HG03103 (cell line): ENCODE measurements at regions not wholly inside any gene's neighbourhood (a gene's known extent, or its start where the extent isn't known, plus 50 kb on each side); places are given as distances from the start of the nearest gene placed in this dataset.

Source experiments
- ATAC-seq: cut with Tn5 transposase; IDR thresholded peaks from one replicate; pipeline ENCODE4 v1.9.1; 2021; ENCODE audit warnings: low read depth; ENCODE audit not compliant: unreplicated experiment

GRCh38 chr12:78473136-78473535 lies 391.4 kb upstream of the SYT1 start:
- ATAC-seq = no peak

GRCh38 chr12:78473561-78473960 lies 391.0 kb upstream of the SYT1 start:
- no peak for ATAC-seq

DNA sequence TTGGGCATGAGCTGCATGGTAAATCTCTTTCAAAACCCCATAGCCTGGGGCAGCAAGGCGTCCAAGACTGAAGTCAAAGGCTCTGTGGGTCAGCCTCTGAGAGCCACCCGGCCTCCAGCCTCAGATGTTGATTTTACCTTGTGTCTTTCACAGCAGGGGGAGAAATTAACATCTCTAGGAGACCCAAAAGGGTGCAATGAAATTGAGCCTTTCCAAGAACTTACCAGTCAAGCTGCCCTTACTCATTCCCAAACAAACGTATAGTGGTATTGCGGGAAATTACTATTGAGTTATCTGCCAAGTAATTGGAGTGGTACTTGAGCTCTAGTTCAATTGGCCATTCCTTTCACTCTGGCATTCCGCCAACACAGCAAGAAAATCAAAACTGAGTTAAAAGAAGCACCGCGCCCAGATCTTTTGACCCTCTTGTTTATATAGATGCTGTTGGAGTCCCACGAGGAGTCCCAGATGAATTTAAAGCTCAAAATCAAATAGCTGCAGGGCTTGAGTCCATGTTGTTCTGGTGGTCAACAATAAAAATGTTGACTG lies 380.7 kb upstream of the SYT1 start:
- ATAC-seq = no peak

GRCh38 chr12:78489990-78490389 lies 374.6 kb upstream of the SYT1 start:
- ATAC-seq = no peak

DNA sequence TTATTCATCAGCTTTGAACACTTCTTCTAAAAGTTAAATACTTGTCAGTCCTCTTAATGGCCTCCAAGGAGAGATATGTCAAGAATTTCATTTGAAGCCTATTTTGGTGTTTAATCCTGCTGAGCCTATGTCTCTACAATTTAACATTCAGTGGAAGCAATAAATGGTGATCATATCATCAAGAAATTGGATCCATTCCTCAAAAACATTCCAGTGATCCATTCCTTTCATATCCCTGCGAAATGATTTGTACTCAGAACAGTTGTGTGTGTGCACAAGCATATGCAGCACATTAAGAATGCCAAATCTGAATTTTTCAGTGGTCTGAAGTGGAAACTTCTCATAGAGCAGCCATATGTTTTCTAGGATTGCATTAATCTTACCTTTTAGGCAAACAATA lies 373.7 kb upstream of the SYT1 start:
- no peak for ATAC-seq

- ATAC-seq = no peak
Observed at GRCh38 chr12:78494911-78495310, 369.7 kb upstream of the SYT1 start.

GRCh38 chr12:78501825-78502224 lies 362.7 kb upstream of the SYT1 start:
- no peak for ATAC-seq

DNA sequence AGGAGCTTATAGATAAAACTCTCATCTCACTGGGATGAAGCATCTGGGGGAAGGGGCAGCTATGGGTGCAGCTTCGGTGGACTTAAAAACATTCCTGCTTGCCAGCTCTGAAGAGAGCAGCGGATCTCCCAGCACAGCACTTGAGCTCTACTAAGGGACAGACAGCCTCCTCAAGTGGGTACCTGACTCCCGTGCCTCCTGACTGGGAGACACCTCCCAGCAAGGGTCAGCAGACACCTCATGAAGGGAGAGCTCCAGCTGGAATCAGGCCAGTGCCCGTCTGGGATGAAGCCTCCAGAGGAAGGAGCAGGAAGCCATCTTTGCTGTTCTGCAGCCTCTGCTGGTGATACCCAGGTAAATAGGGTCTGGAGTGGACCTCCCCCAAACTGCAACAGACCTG lies 345.2 kb upstream of the SYT1 start:
- ATAC-seq = no peak

- ATAC-seq = no peak
Observed at GRCh38 chr12:78530100-78530765, 334.3 kb upstream of the SYT1 start.

DNA sequence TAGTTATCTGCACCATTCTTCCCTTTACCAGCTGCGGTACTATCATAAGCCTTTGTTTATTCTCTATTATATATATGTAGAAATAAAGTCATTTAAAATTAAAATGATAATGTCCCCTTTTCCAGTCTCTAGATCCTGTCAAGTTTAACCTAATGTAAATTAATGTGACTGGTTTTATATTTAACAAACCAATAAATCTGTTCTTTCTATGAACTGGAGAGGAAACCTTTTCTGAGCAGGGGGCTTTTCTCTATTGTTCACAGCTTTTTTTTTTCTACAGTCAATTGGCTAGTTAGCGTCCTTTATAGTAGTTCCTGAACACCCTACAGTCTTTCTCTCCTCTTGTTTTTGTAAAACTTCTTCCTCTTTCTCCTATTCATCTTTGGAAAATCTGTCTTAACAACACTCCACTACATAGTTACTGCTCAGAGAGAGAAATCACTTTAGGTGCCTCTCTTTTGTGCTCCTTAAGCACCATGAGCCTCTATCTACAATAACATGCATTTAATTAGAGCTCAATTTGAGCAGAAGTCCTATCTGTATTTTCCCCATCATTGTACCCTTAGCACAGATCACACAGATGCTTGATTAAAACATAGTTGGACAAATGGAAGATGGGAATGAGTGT lies 332.6 kb upstream of the SYT1 start:
- no peak for ATAC-seq

DNA sequence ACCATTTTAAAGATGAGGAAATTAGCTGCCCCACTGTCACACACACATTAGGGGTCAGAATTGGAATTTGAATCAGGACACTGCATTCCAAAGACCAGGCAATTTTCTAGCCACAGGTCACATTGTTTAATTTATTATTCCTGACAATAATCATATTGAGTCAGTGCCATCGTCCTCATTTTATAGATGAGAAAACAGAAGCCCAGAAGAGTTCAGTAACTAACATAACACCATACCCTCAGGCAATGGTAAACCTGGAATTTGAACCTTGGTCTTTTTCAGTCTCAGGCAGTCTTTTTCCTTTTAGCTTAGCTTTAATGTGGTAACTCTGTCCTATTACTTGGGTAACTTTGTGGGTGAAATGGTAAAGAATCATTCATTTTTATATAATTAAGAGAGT lies 330.3 kb upstream of the SYT1 start:
- no peak for ATAC-seq

DNA sequence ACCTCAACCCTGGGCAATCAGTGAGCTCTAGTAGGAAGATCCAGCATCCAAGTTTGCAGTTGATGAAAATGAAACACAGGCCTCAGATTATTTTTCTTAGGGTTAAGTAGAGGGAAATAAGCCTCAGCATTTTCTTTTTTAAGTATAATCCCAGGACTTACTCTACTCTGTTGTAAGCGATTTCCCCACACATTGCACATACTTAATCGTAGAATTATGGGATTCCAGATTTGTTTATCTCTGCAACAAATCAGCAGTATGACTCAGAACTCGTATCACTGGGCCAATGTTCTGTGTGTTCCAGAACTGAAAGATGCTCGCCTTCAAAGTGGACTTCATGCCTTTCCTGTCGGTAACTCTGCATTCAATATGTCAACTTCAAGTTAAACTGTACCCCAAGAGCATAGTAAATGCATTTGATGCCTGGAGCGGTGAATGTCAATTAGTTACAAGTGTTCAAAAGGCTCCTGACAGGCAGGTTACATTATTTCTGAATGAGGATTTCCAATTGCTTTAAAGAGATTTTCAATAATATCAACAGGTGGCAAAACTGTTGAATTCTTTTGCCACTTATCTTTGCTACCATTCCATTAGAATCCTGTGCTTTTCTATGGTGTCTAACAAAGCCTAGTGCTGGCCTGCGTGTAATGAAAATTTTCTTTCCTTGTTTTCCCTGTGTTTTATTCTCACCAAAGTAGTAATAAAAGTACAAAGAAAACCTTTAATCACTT lies 323.8 kb upstream of the SYT1 start:
- ATAC-seq = no peak

DNA sequence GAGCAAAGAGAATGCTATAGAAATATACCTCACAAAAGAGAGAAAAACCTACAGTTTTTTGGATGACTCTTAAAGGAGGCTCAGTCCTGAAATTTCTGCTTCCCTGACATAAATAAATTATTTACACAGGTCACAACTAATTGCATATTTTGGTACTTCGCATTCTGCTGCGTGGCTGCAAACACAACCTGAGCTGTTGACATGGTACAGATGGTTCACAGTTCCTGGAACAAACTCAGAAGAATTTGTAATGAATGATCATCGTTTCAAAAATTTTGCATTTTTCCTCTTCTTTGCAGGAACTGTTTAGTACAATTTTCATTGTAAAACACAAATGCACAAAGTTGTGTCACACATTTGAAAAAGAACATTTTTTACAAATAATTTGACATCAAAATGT lies 313.7 kb upstream of the SYT1 start:
- no peak for ATAC-seq

GRCh38 chr12:78555802-78556201 lies 308.8 kb upstream of the SYT1 start:
- ATAC-seq = no peak

DNA sequence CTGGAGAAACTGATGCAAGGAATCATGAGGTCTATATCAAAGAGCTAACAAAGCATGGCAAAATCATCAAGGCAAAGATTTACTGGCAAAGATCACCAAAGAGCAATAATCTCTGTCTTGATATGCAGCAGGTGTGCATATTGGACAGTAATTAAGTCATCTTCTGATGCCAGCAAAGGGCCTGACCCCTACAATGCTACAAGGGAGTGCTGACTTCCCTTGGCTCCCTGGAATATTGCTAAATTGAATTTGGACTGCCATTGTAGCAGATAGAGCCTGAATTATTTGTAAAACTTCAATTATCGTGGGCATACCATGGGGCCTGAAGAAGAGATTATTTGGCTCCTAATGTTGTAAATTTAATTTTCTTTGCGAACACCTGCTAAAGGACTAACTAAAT lies 307.9 kb upstream of the SYT1 start:
- ATAC-seq = no peak

GRCh38 chr12:78559416-78559815 lies 305.2 kb upstream of the SYT1 start:
- ATAC-seq = no peak

- no peak for ATAC-seq
Observed at GRCh38 chr12:78559886-78560285, 304.7 kb upstream of the SYT1 start.

DNA sequence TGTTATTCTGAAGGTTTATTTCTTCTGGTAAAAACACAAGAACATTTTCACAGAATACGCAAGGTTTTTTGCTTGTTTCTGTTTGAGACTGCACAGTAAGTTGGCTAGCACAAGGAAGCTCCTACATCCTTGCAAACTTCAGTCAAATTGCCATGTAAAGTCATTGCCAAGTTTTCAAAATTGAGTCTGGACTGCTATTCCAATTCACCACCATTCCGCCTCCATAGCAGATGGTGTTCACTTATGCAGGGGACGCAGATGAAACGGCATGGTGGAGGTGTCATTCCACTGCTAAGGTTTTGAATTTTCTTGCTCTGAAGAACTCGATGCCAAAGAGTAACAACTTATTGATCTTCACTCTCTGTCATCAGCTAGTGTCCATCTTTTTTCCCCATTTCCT lies 303.9 kb upstream of the SYT1 start:
- no peak for ATAC-seq

- ATAC-seq = no peak
Observed at GRCh38 chr12:78562368-78563205, 302.0 kb upstream of the SYT1 start.

GRCh38 chr12:78563826-78564225 lies 300.7 kb upstream of the SYT1 start:
- no peak for ATAC-seq

DNA sequence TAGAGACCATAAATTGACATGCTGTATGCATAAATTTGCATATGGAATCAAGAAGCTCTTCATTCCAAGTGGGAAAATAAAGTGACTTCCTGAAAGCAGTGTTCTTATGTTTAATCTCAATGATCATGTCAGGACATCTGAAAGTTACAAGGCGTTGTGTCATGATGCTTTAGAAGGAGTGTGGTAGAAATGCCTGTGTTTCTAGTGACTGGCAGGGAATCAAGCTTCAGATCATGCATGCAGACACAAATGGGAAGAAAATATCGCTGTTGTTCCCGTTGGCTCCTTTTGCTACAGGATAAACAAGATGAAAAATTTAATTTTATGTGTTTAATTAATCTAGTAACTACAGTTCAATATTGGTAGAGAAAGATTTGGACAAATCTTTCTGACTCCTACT lies 298.1 kb upstream of the SYT1 start:
- ATAC-seq = no peak
